Liver (tissue), 3 donors: ENCODE measurements at regions not wholly inside any gene's neighbourhood (a gene's known extent, or its start where the extent isn't known, plus 50 kb on each side); places are given as distances from the start of the nearest gene placed in this dataset.

ENCODE experiments used
- EGR1 ChIP-seq, 2 donors: IDR thresholded peaks; 2 replicates each; pipeline ENCODE4 v1.6.1; 2016 to 2018; ENCODE audit warnings: antibody characterized with exemption in 2 of 2, low read depth in 2 of 2
- FOXA1 ChIP-seq: IDR thresholded peaks from 2 replicates; pipeline ENCODE4 v1.6.1; 2016; ENCODE audit warnings: antibody characterized with exemption
- GABPA ChIP-seq, 2 donors: IDR thresholded peaks in 1 of 2; conservative IDR thresholded peaks in 1 of 2; 2 replicates each; pipeline ENCODE4 v1.6.1; 2016; ENCODE audit warnings: antibody characterized with exemption in 2 of 2, mild to moderate bottlenecking in 1 of 2, moderate library complexity in 1 of 2
- JUND ChIP-seq, 2 donors: IDR thresholded peaks; 2 replicates each; pipeline ENCODE4 v1.6.1; 2016; ENCODE audit warnings: antibody characterized with exemption in 2 of 2
- RAD21 ChIP-seq, 2 donors: IDR thresholded peaks; 2 replicates each; pipeline ENCODE4 v1.6.1; 2016; ENCODE audit warnings: antibody characterized with exemption in 2 of 2, mild to moderate bottlenecking in 2 of 2
- RXRA ChIP-seq, 2 donors: IDR thresholded peaks; 2 replicates each; pipeline ENCODE4 v1.6.1; 2017 to 2018; ENCODE audit warnings: antibody characterized with exemption in 2 of 2, mild to moderate bottlenecking in 1 of 2
- SP1 ChIP-seq: IDR thresholded peaks from 2 replicates; pipeline ENCODE4 v1.6.1; 2018; ENCODE audit warnings: antibody characterized with exemption, mild to moderate bottlenecking
- TAF1 ChIP-seq: conservative IDR thresholded peaks from 2 replicates; pipeline ENCODE4 v1.6.1; 2016; ENCODE audit warnings: antibody characterized with exemption, mild to moderate bottlenecking
- YY1 ChIP-seq: IDR thresholded peaks from 2 replicates; pipeline ENCODE4 v1.6.1; 2016; ENCODE audit warnings: antibody characterized with exemption, mild to moderate bottlenecking
- TF ChIP-seq, protein P1 (sequence below): fragments of 150-350 bp; IDR thresholded peaks from 2 replicates; pipeline ENCODE4 v1.5.1; 2017; ENCODE audit warnings: improper control_type of control experiment, low read depth, low read length; ENCODE audit not compliant: missing input control
- TF ChIP-seq, protein P2 (sequence below): IDR thresholded peaks from 2 replicates; pipeline ENCODE4 v1.6.1; 2016; ENCODE audit warnings: antibody characterized with exemption, mild to moderate bottlenecking
- TF ChIP-seq, protein P3 (sequence below): IDR thresholded peaks from 2 replicates; pipeline ENCODE4 v1.6.1; 2016; ENCODE audit warnings: antibody characterized with exemption
- TF ChIP-seq, protein P4 (sequence below): IDR thresholded peaks from 2 replicates; pipeline ENCODE4 v1.6.1; 2016; ENCODE audit warnings: antibody characterized with exemption
- donor health status: healthy.
- donor health status: healthy.

GRCh38 chr11:38842991-38843390 lies 2245.0 kb upstream of the RAG2 start:
- TF ChIP-seq, protein P1, sequence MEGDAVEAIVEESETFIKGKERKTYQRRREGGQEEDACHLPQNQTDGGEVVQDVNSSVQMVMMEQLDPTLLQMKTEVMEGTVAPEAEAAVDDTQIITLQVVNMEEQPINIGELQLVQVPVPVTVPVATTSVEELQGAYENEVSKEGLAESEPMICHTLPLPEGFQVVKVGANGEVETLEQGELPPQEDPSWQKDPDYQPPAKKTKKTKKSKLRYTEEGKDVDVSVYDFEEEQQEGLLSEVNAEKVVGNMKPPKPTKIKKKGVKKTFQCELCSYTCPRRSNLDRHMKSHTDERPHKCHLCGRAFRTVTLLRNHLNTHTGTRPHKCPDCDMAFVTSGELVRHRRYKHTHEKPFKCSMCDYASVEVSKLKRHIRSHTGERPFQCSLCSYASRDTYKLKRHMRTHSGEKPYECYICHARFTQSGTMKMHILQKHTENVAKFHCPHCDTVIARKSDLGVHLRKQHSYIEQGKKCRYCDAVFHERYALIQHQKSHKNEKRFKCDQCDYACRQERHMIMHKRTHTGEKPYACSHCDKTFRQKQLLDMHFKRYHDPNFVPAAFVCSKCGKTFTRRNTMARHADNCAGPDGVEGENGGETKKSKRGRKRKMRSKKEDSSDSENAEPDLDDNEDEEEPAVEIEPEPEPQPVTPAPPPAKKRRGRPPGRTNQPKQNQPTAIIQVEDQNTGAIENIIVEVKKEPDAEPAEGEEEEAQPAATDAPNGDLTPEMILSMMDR: no peak
- TF ChIP-seq RAD21 (IDR thresholded peaks at IDR 0.05) (no peak), YY1 (no peak), GABPA (IDR thresholded peaks at IDR 0.05 in 1 of 2, conservative IDR thresholded peaks at IDR 0.05 in 1 of 2) (no peak), FOXA1 (no peak), TAF1 (no peak), RXRA (IDR thresholded peaks at IDR 0.05) (no peak), SP1 (no peak), JUND (IDR thresholded peaks at IDR 0.05) (no peak), EGR1 (IDR thresholded peaks at IDR 0.05; ENCODE audit: low read depth in 2 of 2) (no peak)
- TF ChIP-seq, protein P2, sequence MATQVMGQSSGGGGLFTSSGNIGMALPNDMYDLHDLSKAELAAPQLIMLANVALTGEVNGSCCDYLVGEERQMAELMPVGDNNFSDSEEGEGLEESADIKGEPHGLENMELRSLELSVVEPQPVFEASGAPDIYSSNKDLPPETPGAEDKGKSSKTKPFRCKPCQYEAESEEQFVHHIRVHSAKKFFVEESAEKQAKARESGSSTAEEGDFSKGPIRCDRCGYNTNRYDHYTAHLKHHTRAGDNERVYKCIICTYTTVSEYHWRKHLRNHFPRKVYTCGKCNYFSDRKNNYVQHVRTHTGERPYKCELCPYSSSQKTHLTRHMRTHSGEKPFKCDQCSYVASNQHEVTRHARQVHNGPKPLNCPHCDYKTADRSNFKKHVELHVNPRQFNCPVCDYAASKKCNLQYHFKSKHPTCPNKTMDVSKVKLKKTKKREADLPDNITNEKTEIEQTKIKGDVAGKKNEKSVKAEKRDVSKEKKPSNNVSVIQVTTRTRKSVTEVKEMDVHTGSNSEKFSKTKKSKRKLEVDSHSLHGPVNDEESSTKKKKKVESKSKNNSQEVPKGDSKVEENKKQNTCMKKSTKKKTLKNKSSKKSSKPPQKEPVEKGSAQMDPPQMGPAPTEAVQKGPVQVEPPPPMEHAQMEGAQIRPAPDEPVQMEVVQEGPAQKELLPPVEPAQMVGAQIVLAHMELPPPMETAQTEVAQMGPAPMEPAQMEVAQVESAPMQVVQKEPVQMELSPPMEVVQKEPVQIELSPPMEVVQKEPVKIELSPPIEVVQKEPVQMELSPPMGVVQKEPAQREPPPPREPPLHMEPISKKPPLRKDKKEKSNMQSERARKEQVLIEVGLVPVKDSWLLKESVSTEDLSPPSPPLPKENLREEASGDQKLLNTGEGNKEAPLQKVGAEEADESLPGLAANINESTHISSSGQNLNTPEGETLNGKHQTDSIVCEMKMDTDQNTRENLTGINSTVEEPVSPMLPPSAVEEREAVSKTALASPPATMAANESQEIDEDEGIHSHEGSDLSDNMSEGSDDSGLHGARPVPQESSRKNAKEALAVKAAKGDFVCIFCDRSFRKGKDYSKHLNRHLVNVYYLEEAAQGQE: no peak
- TF ChIP-seq, protein P3, sequence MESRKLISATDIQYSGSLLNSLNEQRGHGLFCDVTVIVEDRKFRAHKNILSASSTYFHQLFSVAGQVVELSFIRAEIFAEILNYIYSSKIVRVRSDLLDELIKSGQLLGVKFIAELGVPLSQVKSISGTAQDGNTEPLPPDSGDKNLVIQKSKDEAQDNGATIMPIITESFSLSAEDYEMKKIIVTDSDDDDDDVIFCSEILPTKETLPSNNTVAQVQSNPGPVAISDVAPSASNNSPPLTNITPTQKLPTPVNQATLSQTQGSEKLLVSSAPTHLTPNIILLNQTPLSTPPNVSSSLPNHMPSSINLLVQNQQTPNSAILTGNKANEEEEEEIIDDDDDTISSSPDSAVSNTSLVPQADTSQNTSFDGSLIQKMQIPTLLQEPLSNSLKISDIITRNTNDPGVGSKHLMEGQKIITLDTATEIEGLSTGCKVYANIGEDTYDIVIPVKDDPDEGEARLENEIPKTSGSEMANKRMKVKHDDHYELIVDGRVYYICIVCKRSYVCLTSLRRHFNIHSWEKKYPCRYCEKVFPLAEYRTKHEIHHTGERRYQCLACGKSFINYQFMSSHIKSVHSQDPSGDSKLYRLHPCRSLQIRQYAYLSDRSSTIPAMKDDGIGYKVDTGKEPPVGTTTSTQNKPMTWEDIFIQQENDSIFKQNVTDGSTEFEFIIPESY: no peak
- TF ChIP-seq, protein P4, sequence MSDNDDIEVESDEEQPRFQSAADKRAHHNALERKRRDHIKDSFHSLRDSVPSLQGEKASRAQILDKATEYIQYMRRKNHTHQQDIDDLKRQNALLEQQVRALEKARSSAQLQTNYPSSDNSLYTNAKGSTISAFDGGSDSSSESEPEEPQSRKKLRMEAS: no peak
